ENCODE measurements at regions not wholly inside any gene's neighbourhood (a gene's known extent, or its start where the extent isn't known, plus 50 kb on each side); places are given as distances from the start of the nearest gene placed in this dataset.

GRCh38 chr3:88324788-88325187, 175.0 kb downstream of the C3orf38 start:
- Histone ChIP-seq H3K27ac (ENCODE audit: extremely low read depth, low read depth, low read length) (no peak overlapping the region), H3K36me3 (ENCODE audit: control insufficient read depth in 2 of 2, insufficient read depth in 1 of 2, low read length in 2 of 2) (no peaks in the 10 kb centered on the region), H3K4me3 (ENCODE audit: low read depth, low read length) (no peak overlapping the region), H3K9me3 (ENCODE audit: control insufficient read depth, insufficient read depth, low read depth, low read length) (no peaks in the 10 kb centered on the region), H3K4me1 (ENCODE audit: control insufficient read depth, insufficient read depth, low read length) (no peaks in the 10 kb centered on the region)
- ChIA-PET POLR2A (no interaction called here), CTCF (no interaction called here)
- no peak for TF ChIP-seq ZNF211 (tag by site-specific recombination; IDR thresholded peaks at IDR 0.05; ENCODE audit: low read depth)
- TF ChIP-seq AEBP2 (tag by site-specific recombination; IDR thresholded peaks at IDR 0.05; ENCODE audit: borderline replicate concordance) = no peak
- no peak for TF ChIP-seq ZNF629 (tag by site-specific recombination; IDR thresholded peaks at IDR 0.05)
- no peak for TF ChIP-seq ZBTB1 (tag by site-specific recombination; IDR thresholded peaks at IDR 0.05)

GRCh38 chr3:88334187-88334868, 184.6 kb downstream of the C3orf38 start:
- no peaks in the 10 kb centered on the region for H3K9me3 ChIP-seq (ENCODE audit: control insufficient read depth, insufficient read depth, low read depth, low read length)
- H3K36me3 ChIP-seq (ENCODE audit: control insufficient read depth in 2 of 2, insufficient read depth in 1 of 2, low read length in 2 of 2) = no peaks in the 10 kb centered on the region
- no peak overlapping the region for H3K27ac ChIP-seq (ENCODE audit: extremely low read depth, low read depth, low read length)
- ChIA-PET POLR2A (no interaction called here), CTCF (interaction anchor here (0.6 kb wide), 2 partner anchors 291 to 1604 kb away, joined by 3 to 5 read pairs; no protein-coding TSS in a partner anchor)
- H3K4me1 ChIP-seq (ENCODE audit: control insufficient read depth, insufficient read depth, low read length) = no peaks in the 10 kb centered on the region
- H3K4me3 ChIP-seq (ENCODE audit: low read depth, low read length) = no peak overlapping the region
- TF ChIP-seq KLF1 (tag by site-specific recombination; IDR thresholded peaks at IDR 0.05) (no peak), ZNF398 (tag by site-specific recombination; IDR thresholded peaks at IDR 0.05) (no peak), ZSCAN23 (tag by site-specific recombination; IDR thresholded peaks at IDR 0.05) (no peak), ZNF660 (tag by site-specific recombination; IDR thresholded peaks at IDR 0.05) (no peak), ZNF19 (tag by site-specific recombination; IDR thresholded peaks at IDR 0.05; ENCODE audit: low read depth) (no peak), ZNF18 (tag by site-specific recombination; IDR thresholded peaks at IDR 0.05) (no peak), ZNF423 (tag by site-specific recombination; IDR thresholded peaks at IDR 0.05) (no peak), ZNF202 (tag by site-specific recombination; IDR thresholded peaks at IDR 0.05; ENCODE audit: borderline replicate concordance) (no peak), ZNF624 (tag by site-specific recombination; IDR thresholded peaks at IDR 0.05) (no peak), ZNF175 (tag by site-specific recombination; IDR thresholded peaks at IDR 0.05) (no peak), HOXD13 (CRISPR knock-in tag; IDR thresholded peaks at IDR 0.05; ENCODE audit: borderline replicate concordance) (no peak), HIC1 (tag by site-specific recombination; IDR thresholded peaks at IDR 0.05) (no peak), KLF8 (tag by site-specific recombination; IDR thresholded peaks at IDR 0.05) (no peak), PRDM4 (tag by site-specific recombination; IDR thresholded peaks at IDR 0.05) (no peak), ZNF791 (tag by site-specific recombination; IDR thresholded peaks at IDR 0.05) (no peak)

Data from HEK293 (cell line).